OCI-LY1 (cell line): ENCODE measurements at regions not wholly inside any gene's neighbourhood (a gene's known extent, or its start where the extent isn't known, plus 50 kb on each side); places are given as distances from the start of the nearest gene placed in this dataset.

ENCODE experiments used
- H2AFZ ChIP-seq: fragments of 200-600 bp; sonication (generic), shearing (Covaris generic); 2 replicates; pipeline ENCODE4 v1.6.0; 2014; ENCODE audit warnings: antibody characterized with exemption, mild to moderate bottlenecking, low read length
- H3F3A ChIP-seq: fragments of 200-600 bp; sonication (generic), shearing (Covaris generic); 2 replicates; pipeline ENCODE4 v1.6.0; 2014; ENCODE audit warnings: mild to moderate bottlenecking, antibody characterized with exemption, low read length, moderate library complexity; ENCODE audit not compliant: insufficient read depth
- H3K27ac ChIP-seq: fragments of 200-600 bp; sonication (generic); 2 replicates; pipeline ENCODE4 v1.5.1; 2014; ENCODE audit warnings: low read length, mixed run types, mild to moderate bottlenecking, low read depth; ENCODE audit not compliant: poor library complexity, severe bottlenecking
- H3K27me3 ChIP-seq: fragments of 200-600 bp; sonication (generic); 2 replicates; pipeline ENCODE4 v1.6.0; 2014; ENCODE audit warnings: antibody characterized with exemption, mild to moderate bottlenecking, low read length, moderate library complexity; ENCODE audit not compliant: insufficient read depth
- H3K36me3 ChIP-seq: fragments of 200-600 bp; sonication (generic); 2 replicates; pipeline ENCODE4 v1.6.1; 2014; ENCODE audit warnings: mild to moderate bottlenecking, antibody characterized with exemption, low read length, moderate library complexity, mixed read lengths; ENCODE audit not compliant: insufficient read depth
- H3K4me1 ChIP-seq: fragments of 200-600 bp; sonication (generic); 2 replicates; pipeline ENCODE4 v1.5.1; 2014; ENCODE audit warnings: mild to moderate bottlenecking, low read length, moderate library complexity; ENCODE audit not compliant: insufficient read depth, severe bottlenecking
- H3K4me2 ChIP-seq: fragments of 200-600 bp; sonication (generic), shearing (Covaris generic); 2 replicates; pipeline ENCODE4 v1.6.1; 2014; ENCODE audit warnings: low read length
- H3K4me3 ChIP-seq: fragments of 200-600 bp; sonication (generic); 2 replicates; pipeline ENCODE4 v1.5.1; 2014; ENCODE audit warnings: low read length, low read depth, mild to moderate bottlenecking, mixed read lengths; ENCODE audit not compliant: poor library complexity, severe bottlenecking
- H3K79me2 ChIP-seq: fragments of 200-600 bp; shearing (Covaris generic); 2 replicates; pipeline ENCODE4 v1.6.1; 2016; ENCODE audit warnings: mixed run types, low read length, mixed read lengths; ENCODE audit not compliant: insufficient read depth
- H3K9ac ChIP-seq: fragments of 200-600 bp; sonication (generic), shearing (Covaris generic); 2 replicates; pipeline ENCODE4 v1.6.1; 2014; ENCODE audit warnings: mild to moderate bottlenecking, low read length, mixed read lengths
- H3K9me2 ChIP-seq: fragments of 200-600 bp; sonication (generic), shearing (Covaris generic); 2 replicates; pipeline ENCODE4 v1.6.1; 2014; ENCODE audit warnings: low read depth, mild to moderate bottlenecking, low read length, mixed read lengths
- H3K9me3 ChIP-seq: fragments of 200-600 bp; shearing (Covaris generic); 2 replicates; pipeline ENCODE4 v1.6.1; 2014; ENCODE audit warnings: low read length, mixed read lengths
- H4K20me1 ChIP-seq: fragments of 200-600 bp; sonication (generic), shearing (Covaris generic); 2 replicates; pipeline ENCODE4 v1.6.0; 2016; ENCODE audit warnings: mild to moderate bottlenecking, low read length; ENCODE audit not compliant: insufficient read depth
- CTCF ChIP-seq: fragments of 200-600 bp; sonication (generic), shearing (Covaris generic); IDR thresholded peaks from 2 replicates; pipeline ENCODE4 v1.5.1; 2017; ENCODE audit warnings: mild to moderate bottlenecking, antibody characterized with exemption, low read length, moderate library complexity, mixed read lengths
- EZH2 ChIP-seq: fragments of 200-600 bp; sonication (generic), shearing (Covaris generic); IDR thresholded peaks from 2 replicates; pipeline ENCODE4 v1.8.0; 2017; ENCODE audit warnings: borderline replicate concordance, mixed run types, mild to moderate bottlenecking, antibody characterized with exemption, low read length, moderate library complexity, mixed read lengths

GRCh38 chr1:57866998-57867397, 443.1 kb upstream of the DAB1 start:
- no peaks in the 10 kb centered on the region for H3F3A ChIP-seq
- H3K79me2 ChIP-seq: no peaks in the 10 kb centered on the region
- no peak overlapping the region for H3K4me2 ChIP-seq
- H3K4me1 ChIP-seq: no peaks in the 10 kb centered on the region
- no peaks in the 10 kb centered on the region for H4K20me1 ChIP-seq
- H3K9me2 ChIP-seq: no peaks in the 10 kb centered on the region
- no peak overlapping the region for H3K27ac ChIP-seq
- no peaks in the 10 kb centered on the region for H3K9me3 ChIP-seq
- no peak overlapping the region for H2AFZ ChIP-seq
- H3K4me3 ChIP-seq: no peak overlapping the region
- no peaks in the 10 kb centered on the region for H3K27me3 ChIP-seq
- no peak overlapping the region for H3K9ac ChIP-seq
- no peak for TF ChIP-seq CTCF
- TF ChIP-seq EZH2: no peak
- H3K36me3 ChIP-seq: no peaks in the 10 kb centered on the region

- Histone ChIP-seq H3K9ac (no peak overlapping the region), H3K36me3 (no peaks in the 10 kb centered on the region), H3K27ac (no peak overlapping the region), H3F3A (no peaks in the 10 kb centered on the region), H3K4me3 (no peak overlapping the region), H2AFZ (no peak overlapping the region), H3K27me3 (no peaks in the 10 kb centered on the region), H3K4me1 (no peaks in the 10 kb centered on the region), H3K9me2 (no peaks in the 10 kb centered on the region), H4K20me1 (no peaks in the 10 kb centered on the region), H3K79me2 (no peaks in the 10 kb centered on the region), H3K4me2 (no peak overlapping the region), H3K9me3 (no peaks in the 10 kb centered on the region)
- TF ChIP-seq EZH2: no peak
- TF ChIP-seq CTCF: no peak
Observed at GRCh38 chr1:57860931-57861565, 437.2 kb upstream of the DAB1 start.

GRCh38 chr1:57860325-57860724, 436.5 kb upstream of the DAB1 start:
- Histone ChIP-seq H3K36me3 (no peaks in the 10 kb centered on the region), H3K4me2 (no peak overlapping the region), H3F3A (no peaks in the 10 kb centered on the region), H3K27me3 (no peaks in the 10 kb centered on the region), H3K79me2 (no peaks in the 10 kb centered on the region), H3K9me2 (no peaks in the 10 kb centered on the region), H3K4me3 (no peak overlapping the region), H2AFZ (no peak overlapping the region), H3K27ac (no peak overlapping the region), H4K20me1 (no peaks in the 10 kb centered on the region), H3K9ac (no peak overlapping the region), H3K4me1 (no peaks in the 10 kb centered on the region), H3K9me3 (no peaks in the 10 kb centered on the region)
- no peak for TF ChIP-seq CTCF
- no peak for TF ChIP-seq EZH2
